GM12874 (cell line): ENCODE measurements at regions not wholly inside any gene's neighbourhood (a gene's known extent, or its start where the extent isn't known, plus 50 kb on each side); places are given as distances from the start of the nearest gene placed in this dataset.
A peak's percentile ranks its signal among the peaks of the same experiment; 100 is the strongest.

ENCODE experiments used
- TF ChIP-seq, protein P1 (sequence below): IDR thresholded peaks from 2 replicates; pipeline ENCODE4 v1.5.1; 2011; ENCODE audit warnings: low read depth, mild to moderate bottlenecking, control low read depth, low read length, moderate library complexity; ENCODE audit not compliant: insufficient read depth

DNA sequence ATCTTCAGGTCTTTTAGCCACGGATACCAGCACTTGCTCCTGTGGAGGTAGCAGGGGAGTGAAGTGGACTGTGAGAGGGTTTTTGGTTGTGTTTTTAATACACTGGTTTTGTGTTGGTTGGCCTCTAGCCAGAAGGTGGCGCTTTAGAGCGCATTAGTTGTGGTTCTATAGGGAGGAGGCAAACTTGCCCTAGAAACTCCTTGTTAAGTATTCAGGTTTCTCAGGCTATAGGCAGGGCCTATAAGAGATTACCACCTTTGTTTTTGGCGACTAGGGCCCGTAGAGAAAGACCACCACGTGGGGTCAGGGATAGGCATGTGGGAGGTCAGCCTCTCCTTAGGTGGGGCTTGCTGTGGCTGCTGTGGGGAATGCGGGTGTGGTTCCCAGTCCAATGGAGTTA, 221.6 kb upstream of the SPANXN4 start:
- TF ChIP-seq, protein P1, sequence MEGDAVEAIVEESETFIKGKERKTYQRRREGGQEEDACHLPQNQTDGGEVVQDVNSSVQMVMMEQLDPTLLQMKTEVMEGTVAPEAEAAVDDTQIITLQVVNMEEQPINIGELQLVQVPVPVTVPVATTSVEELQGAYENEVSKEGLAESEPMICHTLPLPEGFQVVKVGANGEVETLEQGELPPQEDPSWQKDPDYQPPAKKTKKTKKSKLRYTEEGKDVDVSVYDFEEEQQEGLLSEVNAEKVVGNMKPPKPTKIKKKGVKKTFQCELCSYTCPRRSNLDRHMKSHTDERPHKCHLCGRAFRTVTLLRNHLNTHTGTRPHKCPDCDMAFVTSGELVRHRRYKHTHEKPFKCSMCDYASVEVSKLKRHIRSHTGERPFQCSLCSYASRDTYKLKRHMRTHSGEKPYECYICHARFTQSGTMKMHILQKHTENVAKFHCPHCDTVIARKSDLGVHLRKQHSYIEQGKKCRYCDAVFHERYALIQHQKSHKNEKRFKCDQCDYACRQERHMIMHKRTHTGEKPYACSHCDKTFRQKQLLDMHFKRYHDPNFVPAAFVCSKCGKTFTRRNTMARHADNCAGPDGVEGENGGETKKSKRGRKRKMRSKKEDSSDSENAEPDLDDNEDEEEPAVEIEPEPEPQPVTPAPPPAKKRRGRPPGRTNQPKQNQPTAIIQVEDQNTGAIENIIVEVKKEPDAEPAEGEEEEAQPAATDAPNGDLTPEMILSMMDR, result peak; percentile 17; the same call in 1 of the 2 replicates

DNA sequence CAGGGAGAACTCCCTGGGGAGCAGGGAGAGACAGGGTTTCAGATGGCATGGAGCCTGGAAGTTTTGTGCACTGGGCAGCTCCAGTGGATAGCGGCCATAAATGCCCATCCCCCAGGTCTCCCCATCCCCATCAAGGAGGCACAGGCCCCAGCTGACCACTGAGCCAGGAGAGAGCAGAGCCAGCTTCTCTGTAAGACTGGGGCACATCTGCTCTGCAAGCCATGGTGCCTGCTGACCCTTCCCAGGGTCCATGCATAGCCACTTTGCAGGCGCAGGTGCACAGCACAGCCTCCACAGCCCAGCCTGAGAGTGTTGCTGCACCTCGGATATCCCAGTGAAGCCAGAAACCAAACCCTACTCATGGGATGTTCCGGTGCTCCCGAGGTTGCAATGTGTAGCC, 206.3 kb upstream of the SPANXN4 start:
- TF ChIP-seq, protein P1, result no peak

DNA sequence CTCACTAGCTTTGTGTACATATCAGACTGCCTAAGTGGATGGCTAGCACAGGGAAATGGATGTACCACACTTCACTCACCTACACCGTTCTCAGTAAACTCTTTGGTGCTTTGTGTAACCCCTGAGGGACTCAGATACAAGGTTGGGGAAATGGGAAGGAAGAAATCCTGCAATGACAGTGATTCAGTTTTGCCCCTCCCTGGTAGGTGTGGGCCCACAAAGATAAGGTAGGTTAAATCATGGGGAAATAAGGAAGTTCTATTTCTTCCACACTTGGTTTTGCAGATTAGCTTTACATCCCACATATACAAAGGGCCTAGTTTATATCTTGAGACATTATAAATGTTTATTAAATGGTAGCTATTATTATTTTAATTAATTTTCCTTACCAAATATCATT, 197.6 kb upstream of the SPANXN4 start:
- TF ChIP-seq, protein P1, result no peak

DNA sequence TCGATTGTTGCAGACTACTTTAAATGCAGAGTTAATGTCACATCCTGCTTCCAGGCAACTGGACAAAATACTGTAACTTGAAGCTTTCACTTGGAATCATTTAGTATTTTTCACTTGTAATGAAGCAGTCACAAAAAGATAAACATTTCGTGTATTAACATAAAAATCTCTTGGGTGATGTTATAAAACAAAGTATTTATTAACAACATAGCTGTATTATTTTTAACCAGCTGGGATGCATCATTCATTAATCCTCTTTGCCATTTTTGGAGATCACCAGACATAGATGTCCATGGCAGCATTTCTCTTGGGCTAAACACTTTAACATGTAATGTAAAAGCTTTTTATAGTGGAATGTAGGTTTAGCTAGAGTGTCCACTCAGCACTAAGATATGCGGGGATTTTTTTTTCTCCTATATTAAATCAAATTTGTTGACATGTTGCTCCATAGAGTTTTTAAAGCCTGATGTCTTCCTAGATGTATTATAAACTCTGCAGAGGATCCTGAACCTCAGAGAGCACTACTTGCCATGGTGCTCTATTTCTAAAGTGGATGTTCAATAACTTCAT, 193.7 kb upstream of the SPANXN4 start:
- TF ChIP-seq, protein P1, result no peak

DNA sequence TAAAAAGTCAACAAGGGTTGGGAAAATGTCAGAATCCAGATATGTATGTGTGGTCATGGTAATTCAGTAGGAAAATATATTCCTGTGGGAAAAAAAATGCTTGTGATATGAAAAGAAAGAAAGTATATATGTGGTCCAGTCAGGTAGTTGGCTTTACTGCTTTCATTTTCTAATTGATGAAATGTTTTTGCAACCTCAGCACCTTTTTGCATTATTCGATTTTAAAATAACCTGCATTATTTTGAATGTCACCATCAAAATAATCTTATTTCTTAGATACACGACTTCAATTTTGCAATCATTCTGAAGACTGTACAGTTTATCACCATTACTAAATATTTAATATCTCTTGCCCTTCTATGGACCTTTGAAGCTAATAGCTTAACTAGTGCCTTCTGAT, 170.8 kb upstream of the SPANXN4 start:
- TF ChIP-seq, protein P1, result no peak

DNA sequence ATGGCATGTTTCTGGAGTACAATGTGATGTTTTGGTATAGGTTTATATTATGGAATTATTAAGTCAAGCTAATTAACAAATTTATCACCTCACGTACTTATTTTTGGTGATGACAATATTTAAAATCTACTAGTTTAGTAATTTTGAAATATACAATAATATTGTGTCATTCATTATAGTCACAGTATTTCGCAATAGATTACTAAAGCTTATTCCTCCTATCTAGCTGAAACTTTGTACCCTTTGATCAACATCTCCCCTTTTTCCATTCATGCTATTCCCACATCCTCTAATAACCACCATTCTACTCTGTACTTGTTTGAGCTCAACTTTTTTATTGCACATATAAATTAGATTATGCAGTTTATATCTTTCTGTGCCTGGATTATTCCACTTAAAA, 164.8 kb upstream of the SPANXN4 start:
- TF ChIP-seq, protein P1, result no peak

DNA sequence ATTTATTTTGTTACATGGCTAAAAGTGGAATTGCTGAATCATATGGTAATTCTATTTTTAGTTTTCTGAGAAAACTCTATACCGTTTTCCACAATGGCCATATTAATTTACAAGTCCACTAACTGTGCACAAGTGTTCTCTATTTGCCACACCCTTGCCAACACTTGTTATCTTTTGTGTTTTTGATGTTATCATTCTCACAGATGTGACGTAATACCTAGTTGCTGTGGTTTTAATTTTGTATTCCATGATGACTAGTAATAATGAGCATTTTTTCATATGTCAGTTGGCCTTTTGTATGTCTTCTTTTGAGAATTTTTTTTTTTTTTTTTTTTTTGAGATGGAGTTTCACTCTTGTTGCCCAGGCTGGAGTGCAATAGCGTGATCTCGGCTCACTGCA, 164.2 kb upstream of the SPANXN4 start:
- TF ChIP-seq, protein P1, result no peak
